Endodermal cell (in vitro differentiated cells): ENCODE measurements at regions not wholly inside any gene's neighbourhood (a gene's known extent, or its start where the extent isn't known, plus 50 kb on each side); places are given as distances from the start of the nearest gene placed in this dataset.

Source experiments
- DNase-seq: peaks from one replicate; pipeline ENCODE4 v3.0.0-alpha.2; 2017
- H3K27ac ChIP-seq: 2 replicates; pipeline ENCODE4 v1.5.1; 2013; ENCODE audit warnings: mild to moderate bottlenecking, low read depth, low read length, moderate library complexity
- H3K27me3 ChIP-seq: 2 replicates; pipeline ENCODE4 v1.6.1; 2013; ENCODE audit warnings: mild to moderate bottlenecking, low read length, moderate library complexity; ENCODE audit not compliant: insufficient read depth, control insufficient read depth, poor library complexity, severe bottlenecking
- H3K36me3 ChIP-seq: 2 replicates; pipeline ENCODE4 v1.7.0; 2013; ENCODE audit warnings: mild to moderate bottlenecking, low read length, moderate library complexity; ENCODE audit not compliant: control insufficient read depth, insufficient read depth
- H3K4me1 ChIP-seq: one replicate; pipeline ENCODE4 v1.7.0; 2013; ENCODE audit warnings: low read length; ENCODE audit not compliant: control insufficient read depth, insufficient read depth
- H3K4me3 ChIP-seq: 2 replicates; pipeline ENCODE4 v1.5.1; 2013; ENCODE audit warnings: mild to moderate bottlenecking, low read length, moderate library complexity
- H3K9ac ChIP-seq: 2 replicates; pipeline ENCODE4 v1.6.1; 2013; ENCODE audit warnings: mild to moderate bottlenecking, low read length, moderate library complexity; ENCODE audit not compliant: poor library complexity, severe bottlenecking; ENCODE audit errors: extremely low read depth
- H3K9me3 ChIP-seq: 2 replicates; pipeline ENCODE4 v1.6.1; 2013; ENCODE audit warnings: mild to moderate bottlenecking, low read length, moderate library complexity; ENCODE audit not compliant: control insufficient read depth
- H3K27ac Mint-ChIP-seq: 2 replicates; pipeline ENCODE4 v1.8.0; 2020; ENCODE audit warnings: mixed read lengths
- H3K27me3 Mint-ChIP-seq: 2 replicates; pipeline ENCODE4 v1.8.0; 2021; ENCODE audit warnings: mild to moderate bottlenecking, mixed read lengths; ENCODE audit not compliant: insufficient read depth
- H3K36me3 Mint-ChIP-seq: 2 replicates; pipeline ENCODE4 v1.8.0; 2020; ENCODE audit warnings: low read depth, mixed read lengths
- H3K4me1 Mint-ChIP-seq: 2 replicates; pipeline ENCODE4 v1.8.0; 2020; ENCODE audit warnings: mixed read lengths
- H3K4me3 Mint-ChIP-seq: 2 replicates; pipeline ENCODE4 v1.8.0; 2020; ENCODE audit warnings: mild to moderate bottlenecking, moderate library complexity, mixed read lengths
- H3K9me3 Mint-ChIP-seq: 2 replicates; pipeline ENCODE4 v1.8.0; 2020; ENCODE audit warnings: mild to moderate bottlenecking, mixed read lengths
- CTCF ChIP-seq: fragments of 200-600 bp; sonication (generic); conservative IDR thresholded peaks from 2 replicates; pipeline ENCODE4 v1.5.0; 2021; ENCODE audit warnings: antibody characterized with exemption, mild to moderate bottlenecking
- WGBS, 2 experiments: methylation state at CpG; one replicate each; pipeline versions ENCODE4 v1.1.5 to v1.1.7; 2013; ENCODE audit warnings: missing lambda C conversion rate in 2 of 2, mixed read lengths in 1 of 2; ENCODE audit not compliant: insufficient coverage in 1 of 2, insufficient read length in 1 of 2; 5-methylcytosine and 5-hydroxymethylcytosine counted together

- no peaks in the 10 kb centered on the region for H3K36me3 ChIP-seq
- no peak for DNase-seq
- no peak overlapping the region for H3K9ac ChIP-seq
- Mint-ChIP-seq H3K36me3 (no peaks in the 10 kb centered on the region), H3K4me1 (no peaks in the 10 kb centered on the region), H3K27me3 (no peaks in the 10 kb centered on the region), H3K4me3 (no peak overlapping the region), H3K27ac (no peak overlapping the region), H3K9me3 (peaks cover 86% of the 10 kb centered on the region)
- no peak overlapping the region for H3K4me3 ChIP-seq
- no peak overlapping the region for H3K27ac ChIP-seq
- no peaks in the 10 kb centered on the region for H3K27me3 ChIP-seq
- 91 to 92% methylated on average over 6 to 8 of the region's 9 CpGs for WGBS, 2 experiments
- H3K9me3 ChIP-seq, result peaks cover 55% of the 10 kb centered on the region
- TF ChIP-seq CTCF, result no peak
- H3K4me1 ChIP-seq, result no peaks in the 10 kb centered on the region
Observed at GRCh38 chr10:37474645-37475044, 349.2 kb downstream of the ANKRD30A start.

DNA sequence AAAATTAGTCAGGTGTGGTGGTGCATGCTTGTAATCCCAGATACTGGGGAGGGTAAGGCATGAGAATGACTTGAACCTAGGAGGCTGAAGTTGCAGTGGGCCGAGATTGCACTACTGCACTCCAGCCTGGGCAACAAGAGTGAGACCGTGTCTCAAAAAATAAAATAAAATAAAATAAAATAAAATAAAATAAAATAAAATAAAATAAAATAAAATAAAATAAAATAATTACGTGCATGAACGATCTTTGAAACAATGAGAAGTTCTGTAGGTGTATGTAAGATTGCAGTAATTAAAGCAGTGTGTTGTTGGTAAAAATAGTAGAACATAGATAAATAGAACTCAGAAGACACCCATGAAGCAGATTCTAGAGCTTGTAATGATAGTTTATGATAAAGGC is 348.5 kb downstream of the ANKRD30A start:
- no peaks in the 10 kb centered on the region for H3K4me1 ChIP-seq
- Mint-ChIP-seq H3K4me3 (no peak overlapping the region), H3K27me3 (no peaks in the 10 kb centered on the region), H3K9me3 (peaks cover 85% of the 10 kb centered on the region), H3K27ac (no peak overlapping the region), H3K4me1 (no peaks in the 10 kb centered on the region), H3K36me3 (no peaks in the 10 kb centered on the region)
- 90% methylated on average over 3 of the region's 4 CpGs; no CpG with 5 or more reads in 1 of the 2 experiments for WGBS, 2 experiments
- no peak for DNase-seq
- H3K27ac ChIP-seq, result no peak overlapping the region
- H3K9me3 ChIP-seq, result peaks cover 53% of the 10 kb centered on the region
- H3K4me3 ChIP-seq, result no peak overlapping the region
- no peaks in the 10 kb centered on the region for H3K36me3 ChIP-seq
- no peaks in the 10 kb centered on the region for H3K27me3 ChIP-seq
- H3K9ac ChIP-seq, result no peak overlapping the region
- TF ChIP-seq CTCF, result no peak

GRCh38 chr10:37467246-37467645 is 341.8 kb downstream of the ANKRD30A start:
- Histone ChIP-seq H3K27me3 (no peaks in the 10 kb centered on the region), H3K9ac (no peak overlapping the region), H3K9me3 (peaks cover 67% of the 10 kb centered on the region), H3K27ac (no peak overlapping the region), H3K4me1 (no peaks in the 10 kb centered on the region), H3K36me3 (no peaks in the 10 kb centered on the region), H3K4me3 (no peak overlapping the region)
- no peak for DNase-seq
- Mint-ChIP-seq H3K9me3 (peaks cover 87% of the 10 kb centered on the region), H3K36me3 (no peaks in the 10 kb centered on the region), H3K4me1 (no peaks in the 10 kb centered on the region), H3K27me3 (no peaks in the 10 kb centered on the region), H3K27ac (no peak overlapping the region), H3K4me3 (no peak overlapping the region)
- WGBS, 2 experiments, result 71 to 80% methylated on average over 4 to 5 of the region's 5 CpGs
- TF ChIP-seq CTCF, result no peak
